ENCODE measurements at regions not wholly inside any gene's neighbourhood (a gene's known extent, or its start where the extent isn't known, plus 50 kb on each side); places are given as distances from the start of the nearest gene placed in this dataset.

- no peaks in the 10 kb centered on the region for H3K9me2 ChIP-seq (ENCODE audit: insufficient read depth)
- POLR2A ChIA-PET, result no interaction called here
- no peak overlapping the region for H3K9ac ChIP-seq (ENCODE audit: low read length)
- H3K9me3 ChIP-seq (ENCODE audit: control insufficient read depth in 1 of 2, insufficient read depth in 1 of 2, low read depth in 1 of 2, low read length in 2 of 2), result no peaks in the 10 kb centered on the region
- DNase-seq (ENCODE audit: low read depth, low spot score), result no peak
- TF ChIP-seq MAX (IDR thresholded peaks at IDR 0.05) (no peak), POLR2A (IDR thresholded peaks at IDR 0.05; ENCODE audit: borderline replicate concordance, extremely low read depth, insufficient read depth, insufficient read length) (no peak), POLR2AphosphoS5 (IDR thresholded peaks at IDR 0.05; ENCODE audit: low read depth, low read length) (no peak), ATF3 (IDR thresholded peaks at IDR 0.05) (no peak), ZFX (IDR thresholded peaks at IDR 0.05) (no peak), SIN3A (IDR thresholded peaks at IDR 0.05; ENCODE audit: low read depth) (no peak)
- no peak overlapping the region for H3K4me3 ChIP-seq (replicated peaks in 1 of 2; ENCODE audit: low read depth in 1 of 2, low read length in 2 of 2)
- no peak overlapping the region for H2AFZ ChIP-seq (ENCODE audit: low read depth, low read length, poor library complexity, severe bottlenecking)
- intact Hi-C loops (cut with micrococcal nuclease), result no loop called here
- no peaks in the 10 kb centered on the region for H3K36me3 ChIP-seq (ENCODE audit: control insufficient read depth in 1 of 2, insufficient read depth in 2 of 2, low read length in 2 of 2)
- BruUV-seq (replicated peaks), result no TSS peak
- H3K79me2 ChIP-seq (ENCODE audit: insufficient read depth, low read length), result no peaks in the 10 kb centered on the region
- no peak overlapping the region for H3K4me2 ChIP-seq (ENCODE audit: low read length)
- H3K27ac ChIP-seq (ENCODE audit: low read depth, low read length), result no peak overlapping the region
- no peak for ATAC-seq
- no peaks in the 10 kb centered on the region for H4K20me1 ChIP-seq (ENCODE audit: insufficient read depth)
- H3K27me3 ChIP-seq (ENCODE audit: insufficient read depth, low read length), result no peaks in the 10 kb centered on the region
- RAD21 ChIA-PET (ENCODE audit: low non-redundant PET in 1 of 2, low total read pairs in 2 of 2, uncharacterized antibody in 2 of 2, unreplicated experiment in 2 of 2), result no interaction called here
- no peaks in the 10 kb centered on the region for H3K4me1 ChIP-seq (ENCODE audit: control insufficient read depth in 1 of 2, insufficient read depth in 2 of 2, low read length in 2 of 2)
- CTCF ChIA-PET, result no interaction called here
These were observed 162.3 kb upstream of the ZEB2 start for GRCh38 chr2:144682248-144682647.

- H3K4me2 ChIP-seq (ENCODE audit: low read length), result no peak overlapping the region
- intact Hi-C loops (cut with micrococcal nuclease), result no loop called here
- no TSS peak for BruUV-seq (replicated peaks)
- no peak for DNase-seq (ENCODE audit: low read depth, low spot score)
- H3K9me3 ChIP-seq (ENCODE audit: control insufficient read depth in 1 of 2, insufficient read depth in 1 of 2, low read depth in 1 of 2, low read length in 2 of 2), result no peaks in the 10 kb centered on the region
- ChIA-PET POLR2A (no interaction called here), CTCF (no interaction called here), RAD21 (ENCODE audit: low non-redundant PET in 1 of 2, low total read pairs in 2 of 2, uncharacterized antibody in 2 of 2, unreplicated experiment in 2 of 2) (no interaction called here)
- H3K4me3 ChIP-seq (replicated peaks in 1 of 2; ENCODE audit: low read depth in 1 of 2, low read length in 2 of 2), result no peak overlapping the region
- no peak overlapping the region for H3K27ac ChIP-seq (ENCODE audit: low read depth, low read length)
- no peak for ATAC-seq
- H3K36me3 ChIP-seq (ENCODE audit: control insufficient read depth in 1 of 2, insufficient read depth in 2 of 2, low read length in 2 of 2), result no peaks in the 10 kb centered on the region
- no peaks in the 10 kb centered on the region for H4K20me1 ChIP-seq (ENCODE audit: insufficient read depth)
- H3K27me3 ChIP-seq (ENCODE audit: insufficient read depth, low read length), result no peaks in the 10 kb centered on the region
- no peak overlapping the region for H2AFZ ChIP-seq (ENCODE audit: low read depth, low read length, poor library complexity, severe bottlenecking)
- no peaks in the 10 kb centered on the region for H3K79me2 ChIP-seq (ENCODE audit: insufficient read depth, low read length)
- no peak overlapping the region for H3K9ac ChIP-seq (ENCODE audit: low read length)
- no peaks in the 10 kb centered on the region for H3K9me2 ChIP-seq (ENCODE audit: insufficient read depth)
- TF ChIP-seq ELF1 (IDR thresholded peaks at IDR 0.05; ENCODE audit: borderline replicate concordance, low read depth), result no peak
- no peak for TF ChIP-seq POLR2A (IDR thresholded peaks at IDR 0.05; ENCODE audit: borderline replicate concordance, extremely low read depth, insufficient read depth, insufficient read length)
- no peak for TF ChIP-seq SRF (IDR thresholded peaks at IDR 0.05; ENCODE audit: low read depth)
- TF ChIP-seq SP1 (IDR thresholded peaks at IDR 0.05; ENCODE audit: low read depth), result no peak
- no peak for TF ChIP-seq YY1 (IDR thresholded peaks at IDR 0.05; ENCODE audit: extremely low read depth, insufficient replicate concordance, low read depth, low read length)
- no peak for TF ChIP-seq JUND (IDR thresholded peaks at IDR 0.05)
- TF ChIP-seq FOSL1 (IDR thresholded peaks at IDR 0.05; ENCODE audit: low read depth), result no peak
- no peak for TF ChIP-seq MAX (IDR thresholded peaks at IDR 0.05)
- no peak for TF ChIP-seq POLR2AphosphoS5 (IDR thresholded peaks at IDR 0.05; ENCODE audit: low read depth, low read length)
- no peak for TF ChIP-seq CEBPB (IDR thresholded peaks at IDR 0.05; ENCODE audit: low read depth)
- TF ChIP-seq ZFX (IDR thresholded peaks at IDR 0.05), result no peak
- no peak for TF ChIP-seq ZNF274 (IDR thresholded peaks at IDR 0.05; ENCODE audit: low read depth, low read length)
- no peak for TF ChIP-seq RAD21 (IDR thresholded peaks at IDR 0.05; ENCODE audit: low read depth)
- TF ChIP-seq ZBTB33 (IDR thresholded peaks at IDR 0.05; ENCODE audit: extremely low read depth, insufficient replicate concordance, low read length), result no peak
- TF ChIP-seq TCF7L2 (IDR thresholded peaks at IDR 0.05; ENCODE audit: borderline replicate concordance, extremely low read depth, insufficient read depth, insufficient read length), result no peak
- no peak for TF ChIP-seq EGR1 (IDR thresholded peaks at IDR 0.05; ENCODE audit: low read depth)
- no peak for TF ChIP-seq EZH2 (IDR thresholded peaks at IDR 0.05)
- H3K4me1 ChIP-seq (ENCODE audit: control insufficient read depth in 1 of 2, insufficient read depth in 2 of 2, low read length in 2 of 2), result no peaks in the 10 kb centered on the region
These were observed 161.5 kb upstream of the ZEB2 start for GRCh38 chr2:144681389-144681788.
